GM18505 (cell line): ENCODE measurements at regions not wholly inside any gene's neighbourhood (a gene's known extent, or its start where the extent isn't known, plus 50 kb on each side); places are given as distances from the start of the nearest gene placed in this dataset.

Experiments used
- ATAC-seq: cut with Tn5 transposase; IDR thresholded peaks from one replicate; pipeline ENCODE4 v1.9.1; 2021; ENCODE audit not compliant: unreplicated experiment
- POLR2A ChIP-seq: IDR thresholded peaks from 4 replicates; pipeline ENCODE4 v1.6.1; 2011; ENCODE audit warnings: borderline replicate concordance; ENCODE audit not compliant: insufficient read depth, insufficient read length; ENCODE audit errors: extremely low read depth

- no peak for ATAC-seq
- TF ChIP-seq POLR2A, result no peak
Measured at GRCh38 chr5:117041926-117042595, 467.4 kb upstream of the SEMA6A start.

- no peak for TF ChIP-seq POLR2A
- no peak for ATAC-seq
Measured at GRCh38 chr5:117039035-117039434, 464.4 kb upstream of the SEMA6A start.

GRCh38 chr5:117027384-117027783 lies 452.8 kb upstream of the SEMA6A start:
- TF ChIP-seq POLR2A, result no peak
- ATAC-seq, result no peak

GRCh38 chr5:117020999-117021398 lies 446.4 kb upstream of the SEMA6A start:
- ATAC-seq, result no peak
- TF ChIP-seq POLR2A, result no peak

- no peak for TF ChIP-seq POLR2A
- no peak for ATAC-seq
Measured at GRCh38 chr5:117013280-117013877, 438.8 kb upstream of the SEMA6A start.

GRCh38 chr5:117010574-117010973 lies 436.0 kb upstream of the SEMA6A start:
- ATAC-seq, result no peak
- no peak for TF ChIP-seq POLR2A

GRCh38 chr5:116998024-116998423 lies 423.4 kb upstream of the SEMA6A start:
- no peak for ATAC-seq
- no peak for TF ChIP-seq POLR2A

- TF ChIP-seq POLR2A, result no peak
- ATAC-seq, result no peak
Measured at GRCh38 chr5:116992681-116993080, 418.1 kb upstream of the SEMA6A start.

GRCh38 chr5:116989995-116990394 lies 415.4 kb upstream of the SEMA6A start:
- no peak for ATAC-seq
- TF ChIP-seq POLR2A, result no peak

GRCh38 chr5:116982035-116982434 lies 407.4 kb upstream of the SEMA6A start:
- no peak for ATAC-seq
- no peak for TF ChIP-seq POLR2A

GRCh38 chr5:116980581-116980980 lies 406.0 kb upstream of the SEMA6A start:
- no peak for TF ChIP-seq POLR2A
- ATAC-seq, result no peak

- no peak for TF ChIP-seq POLR2A
- ATAC-seq, result no peak
Measured at GRCh38 chr5:116976767-116977166, 402.1 kb upstream of the SEMA6A start.

- no peak for TF ChIP-seq POLR2A
- no peak for ATAC-seq
Measured at GRCh38 chr5:116971131-116971530, 396.5 kb upstream of the SEMA6A start.

GRCh38 chr5:116970318-116970717 lies 395.7 kb upstream of the SEMA6A start:
- TF ChIP-seq POLR2A, result no peak
- ATAC-seq, result no peak
